Nephron (organoid): ENCODE measurements at regions not wholly inside any gene's neighbourhood (a gene's known extent, or its start where the extent isn't known, plus 50 kb on each side); places are given as distances from the start of the nearest gene placed in this dataset.

Experiments
- H3K27ac Mint-ChIP-seq, 3 experiments: 2 replicates each; pipeline ENCODE4 v1.8.0; 2020; ENCODE audit warnings: mixed read lengths in 3 of 3, mild to moderate bottlenecking in 2 of 3, moderate library complexity in 1 of 3
- H3K27me3 Mint-ChIP-seq: 2 replicates; pipeline ENCODE4 v1.8.0; 2021; ENCODE audit warnings: low read depth, mild to moderate bottlenecking, moderate library complexity, mixed read lengths
- H3K36me3 Mint-ChIP-seq: 2 replicates; pipeline ENCODE4 v1.8.0; 2020; ENCODE audit warnings: low read depth, mixed read lengths
- H3K4me1 Mint-ChIP-seq: 2 replicates; pipeline ENCODE4 v1.8.0; 2020; ENCODE audit warnings: mixed read lengths
- H3K4me3 Mint-ChIP-seq, 3 experiments: 2 replicates each; pipeline ENCODE4 v1.8.0; 2020; ENCODE audit warnings: mild to moderate bottlenecking in 3 of 3, mixed read lengths in 3 of 3, moderate library complexity in 2 of 3
- H3K9me3 Mint-ChIP-seq: 2 replicates; pipeline ENCODE4 v1.8.0; 2020; ENCODE audit warnings: mixed read lengths
- CTCF ChIP-seq, 3 experiments: fragments of 200-600 bp; sonication (generic); IDR thresholded peaks; one replicate each; pipeline ENCODE4 v1.5.0; 2021; ENCODE audit warnings: antibody characterized with exemption in 3 of 3; ENCODE audit not compliant: unreplicated experiment in 3 of 3

- H3K4me1 Mint-ChIP-seq, result no peaks in the 10 kb centered on the region
These were observed 880.6 kb downstream of the LUZP2 start for GRCh38 chr11:25377466-25377865.

GRCh38 chr11:25396847-25397246 is 900.0 kb downstream of the LUZP2 start:
- no peaks in the 10 kb centered on the region for H3K27me3 Mint-ChIP-seq

More at GRCh38 chr11:25377466-25377865, 880.6 kb downstream of the LUZP2 start:
- Mint-ChIP-seq H3K36me3 (no peaks in the 10 kb centered on the region), H3K9me3 (peaks cover 13% of the 10 kb centered on the region), H3K4me3 (no peak overlapping the region), H3K27ac (no peak overlapping the region), H3K27me3 (no peaks in the 10 kb centered on the region)
- TF ChIP-seq CTCF (IDR thresholded peaks at IDR 0.05; ENCODE audit: unreplicated experiment in 3 of 3), result no peak

GRCh38 chr11:25408146-25408545 is 911.3 kb downstream of the LUZP2 start:
- no peak overlapping the region for H3K27ac Mint-ChIP-seq
- H3K36me3 Mint-ChIP-seq, result no peaks in the 10 kb centered on the region
- no peak overlapping the region for H3K4me3 Mint-ChIP-seq
- H3K9me3 Mint-ChIP-seq, result no peaks in the 10 kb centered on the region
- no peaks in the 10 kb centered on the region for H3K4me1 Mint-ChIP-seq
- TF ChIP-seq CTCF (IDR thresholded peaks at IDR 0.05; ENCODE audit: unreplicated experiment in 3 of 3), result no peak
- H3K27me3 Mint-ChIP-seq, result no peaks in the 10 kb centered on the region

More at GRCh38 chr11:25396847-25397246, 900.0 kb downstream of the LUZP2 start:
- Mint-ChIP-seq H3K4me1 (no peaks in the 10 kb centered on the region), H3K27ac (no peak overlapping the region), H3K36me3 (no peaks in the 10 kb centered on the region), H3K4me3 (no peak overlapping the region), H3K9me3 (no peaks in the 10 kb centered on the region)
- no peak for TF ChIP-seq CTCF (IDR thresholded peaks at IDR 0.05; ENCODE audit: unreplicated experiment in 3 of 3)

- Mint-ChIP-seq H3K27ac (no peak overlapping the region), H3K27me3 (no peaks in the 10 kb centered on the region), H3K9me3 (no peaks in the 10 kb centered on the region), H3K4me1 (no peaks in the 10 kb centered on the region), H3K4me3 (no peak overlapping the region), H3K36me3 (no peaks in the 10 kb centered on the region)
- TF ChIP-seq CTCF (IDR thresholded peaks at IDR 0.05; ENCODE audit: unreplicated experiment in 3 of 3), result no peak
These were observed 916.1 kb upstream of the ANO3 start for GRCh38 chr11:25415793-25416192.

- H3K27ac Mint-ChIP-seq, result no peak overlapping the region
- H3K9me3 Mint-ChIP-seq, result peaks cover 3% of the 10 kb centered on the region
- H3K4me1 Mint-ChIP-seq, result no peaks in the 10 kb centered on the region
- H3K36me3 Mint-ChIP-seq, result no peaks in the 10 kb centered on the region
- H3K27me3 Mint-ChIP-seq, result no peaks in the 10 kb centered on the region
- no peak for TF ChIP-seq CTCF (IDR thresholded peaks at IDR 0.05; ENCODE audit: unreplicated experiment in 3 of 3)
- no peak overlapping the region for H3K4me3 Mint-ChIP-seq
These were observed 908.3 kb upstream of the ANO3 start for GRCh38 chr11:25423436-25424199.

GRCh38 chr11:25432376-25432775 is 899.6 kb upstream of the ANO3 start:
- H3K4me1 Mint-ChIP-seq, result no peaks in the 10 kb centered on the region
- H3K4me3 Mint-ChIP-seq, result no peak overlapping the region
- no peak overlapping the region for H3K27ac Mint-ChIP-seq
- no peaks in the 10 kb centered on the region for H3K36me3 Mint-ChIP-seq
- H3K9me3 Mint-ChIP-seq, result no peaks in the 10 kb centered on the region
- H3K27me3 Mint-ChIP-seq, result no peaks in the 10 kb centered on the region
- no peak for TF ChIP-seq CTCF (IDR thresholded peaks at IDR 0.05; ENCODE audit: unreplicated experiment in 3 of 3)
